ENCODE measurements at regions not wholly inside any gene's neighbourhood (a gene's known extent, or its start where the extent isn't known, plus 50 kb on each side); places are given as distances from the start of the nearest gene placed in this dataset.

GRCh38 chr10:60439641-60440040 lies 50.0 kb upstream of the ANK3 start:
- Mint-ChIP-seq H3K4me3 (no peak overlapping the region), H3K4me1 (ENCODE audit: low read depth) (peaks cover 5% of the 10 kb centered on the region)

More at GRCh38 chr10:60439641-60440040, 50.0 kb upstream of the ANK3 start:
- no peak overlapping the region for H3K27ac Mint-ChIP-seq
- H3K36me3 Mint-ChIP-seq (ENCODE audit: low read depth): peaks cover 4% of the 10 kb centered on the region
- no peaks in the 10 kb centered on the region for H3K9me3 Mint-ChIP-seq
- no peak for DNase-seq (ENCODE audit: low spot score)
- intact Hi-C loops (cut with micrococcal nuclease): no loop called here
- H3K27me3 Mint-ChIP-seq (ENCODE audit: insufficient read depth): peaks cover 2% of the 10 kb centered on the region

Data from activated T-helper 1 cell treated with anti-CD3 and anti-CD28 coated beads, Interleukin-12 subunit alpha, Interleukin-12 subunit beta, Interleukin-2, Interleukin-4 antibody, amounts not matched to agents 30 ng/mL and 10 ng/mL and 1 ng/mL, durations not matched to agents 14 hours and 24 hours and 36 hours (primary cell).